NCI-H2196 treated with DMSO at 0.1 percent for 48 hours (cell line): ENCODE measurements at regions not wholly inside any gene's neighbourhood (a gene's known extent, or its start where the extent isn't known, plus 50 kb on each side); places are given as distances from the start of the nearest gene placed in this dataset.
"Not testable (repeated sequence)": the region's sequence is repeated elsewhere in the genome, so short reads cannot be mapped to it uniquely, and the experiment has no call there.

Source experiments
- DNase-seq: peaks from one replicate; lab custom pipeline; 2025; ENCODE audit not compliant: unreplicated experiment; lab: John Stamatoyannopoulos, UW

GRCh38 chr12:105862163-105862821, 276.5 kb downstream of the NUAK1 start:
- DNase-seq: no peak

- no peak for DNase-seq
These were observed 274.4 kb downstream of the NUAK1 start for GRCh38 chr12:105864316-105864715.

- no peak for DNase-seq
These were observed 273.9 kb downstream of the NUAK1 start for GRCh38 chr12:105864901-105865300.

GRCh38 chr12:105865886-105866285, 272.9 kb downstream of the NUAK1 start:
- DNase-seq: no peak

GRCh38 chr12:105874121-105874520, 264.6 kb downstream of the NUAK1 start:
- no peak for DNase-seq

- no peak for DNase-seq
These were observed 262.3 kb downstream of the NUAK1 start for GRCh38 chr12:105876396-105876927.

- DNase-seq: no peak
These were observed 259.8 kb downstream of the NUAK1 start for GRCh38 chr12:105878964-105879363.

GRCh38 chr12:105880824-105881388, 257.8 kb downstream of the NUAK1 start:
- no peak for DNase-seq

GRCh38 chr12:105882404-105882803, 256.4 kb downstream of the NUAK1 start:
- no peak for DNase-seq

- DNase-seq: no peak
These were observed 251.6 kb downstream of the NUAK1 start for GRCh38 chr12:105887131-105887530.

- no peak for DNase-seq
These were observed 250.1 kb downstream of the NUAK1 start for GRCh38 chr12:105888696-105889095.

- DNase-seq: no peak
These were observed 246.3 kb downstream of the NUAK1 start for GRCh38 chr12:105892362-105892910.

- not testable (repeated sequence) for DNase-seq
These were observed 243.4 kb downstream of the NUAK1 start for GRCh38 chr12:105895197-105895832.

GRCh38 chr12:105897311-105897725, 241.4 kb downstream of the NUAK1 start:
- no peak for DNase-seq

- DNase-seq: not testable (repeated sequence)
These were observed 240.5 kb downstream of the NUAK1 start for GRCh38 chr12:105898271-105898670.

- no peak for DNase-seq
These were observed 239.2 kb downstream of the NUAK1 start for GRCh38 chr12:105899589-105899988.

- no peak for DNase-seq
These were observed 232.2 kb downstream of the NUAK1 start for GRCh38 chr12:105906561-105906960.

- DNase-seq: no peak
These were observed 230.8 kb downstream of the NUAK1 start for GRCh38 chr12:105907982-105908381.

GRCh38 chr12:105910030-105910429, 228.7 kb downstream of the NUAK1 start:
- DNase-seq: no peak

GRCh38 chr12:105911966-105912365, 226.8 kb downstream of the NUAK1 start:
- no peak for DNase-seq

GRCh38 chr12:105912882-105913678, 225.7 kb downstream of the NUAK1 start:
- DNase-seq: no peak
